WERI-Rb-1 (cell line): ENCODE measurements at regions not wholly inside any gene's neighbourhood (a gene's known extent, or its start where the extent isn't known, plus 50 kb on each side); places are given as distances from the start of the nearest gene placed in this dataset.
"Not testable (repeated sequence)": the region's sequence is repeated elsewhere in the genome, so short reads cannot be mapped to it uniquely, and the experiment has no call there.

Source experiments
- DNase-seq: peaks from one replicate; pipeline ENCODE4 v3.0.0-alpha.2; 2020
- H3K27ac ChIP-seq: fragments of 250-450 bp; sonication (Bioruptor Pico); 2 replicates; pipeline ENCODE4 v1.5.1; 2020; ENCODE audit warnings: mild to moderate bottlenecking, moderate library complexity
- H3K27me3 ChIP-seq: fragments of 250-450 bp; sonication (Bioruptor Pico); 2 replicates; pipeline ENCODE4 v1.5.1; 2021; ENCODE audit warnings: mild to moderate bottlenecking, low read depth, moderate library complexity; ENCODE audit not compliant: insufficient read depth, severe bottlenecking
- H3K36me3 ChIP-seq: fragments of 250-450 bp; sonication (Bioruptor Pico); 2 replicates; pipeline ENCODE4 v1.5.1; 2020; ENCODE audit warnings: mild to moderate bottlenecking, moderate library complexity
- H3K4me3 ChIP-seq: 2 replicates; pipeline ENCODE4 v1.5.1; 2011; ENCODE audit warnings: low read depth, mild to moderate bottlenecking, control low read depth, low read length
- H3K9me3 ChIP-seq: fragments of 250-450 bp; sonication (Bioruptor Pico); 2 replicates; pipeline ENCODE4 v1.5.1; 2021; ENCODE audit warnings: mild to moderate bottlenecking, moderate library complexity; ENCODE audit not compliant: severe bottlenecking
- TF ChIP-seq, protein P1 (sequence below): IDR thresholded peaks from 2 replicates; pipeline ENCODE4 v1.5.1; 2011; ENCODE audit warnings: low read depth, mild to moderate bottlenecking, control low read depth, inconsistent platforms, low read length

DNA sequence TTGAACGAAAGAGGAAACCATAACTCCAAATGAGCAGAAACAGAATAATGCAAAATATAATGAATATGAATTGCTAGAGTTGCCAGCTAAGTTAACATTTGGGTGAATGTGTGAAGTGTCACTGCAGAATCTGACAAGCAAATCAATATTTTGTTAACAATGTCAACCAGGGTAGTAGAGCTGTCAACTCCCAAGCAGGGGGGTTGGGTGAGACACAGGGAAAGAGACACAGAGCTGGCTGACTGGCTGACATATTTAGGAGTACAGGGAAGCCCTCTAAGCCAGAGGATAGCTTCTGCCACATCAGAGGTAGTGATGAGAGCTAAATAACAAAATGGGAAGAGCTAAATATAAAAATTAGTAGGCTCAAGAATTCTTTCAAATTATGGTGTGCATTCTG is 393.1 kb upstream of the KCND2 start:
- TF ChIP-seq, protein P1, sequence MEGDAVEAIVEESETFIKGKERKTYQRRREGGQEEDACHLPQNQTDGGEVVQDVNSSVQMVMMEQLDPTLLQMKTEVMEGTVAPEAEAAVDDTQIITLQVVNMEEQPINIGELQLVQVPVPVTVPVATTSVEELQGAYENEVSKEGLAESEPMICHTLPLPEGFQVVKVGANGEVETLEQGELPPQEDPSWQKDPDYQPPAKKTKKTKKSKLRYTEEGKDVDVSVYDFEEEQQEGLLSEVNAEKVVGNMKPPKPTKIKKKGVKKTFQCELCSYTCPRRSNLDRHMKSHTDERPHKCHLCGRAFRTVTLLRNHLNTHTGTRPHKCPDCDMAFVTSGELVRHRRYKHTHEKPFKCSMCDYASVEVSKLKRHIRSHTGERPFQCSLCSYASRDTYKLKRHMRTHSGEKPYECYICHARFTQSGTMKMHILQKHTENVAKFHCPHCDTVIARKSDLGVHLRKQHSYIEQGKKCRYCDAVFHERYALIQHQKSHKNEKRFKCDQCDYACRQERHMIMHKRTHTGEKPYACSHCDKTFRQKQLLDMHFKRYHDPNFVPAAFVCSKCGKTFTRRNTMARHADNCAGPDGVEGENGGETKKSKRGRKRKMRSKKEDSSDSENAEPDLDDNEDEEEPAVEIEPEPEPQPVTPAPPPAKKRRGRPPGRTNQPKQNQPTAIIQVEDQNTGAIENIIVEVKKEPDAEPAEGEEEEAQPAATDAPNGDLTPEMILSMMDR, result no peak
- no peak for DNase-seq
- Histone ChIP-seq H3K9me3 (no peaks in the 10 kb centered on the region), H3K27ac (no peak overlapping the region), H3K27me3 (no peaks in the 10 kb centered on the region), H3K36me3 (no peaks in the 10 kb centered on the region), H3K4me3 (no peak overlapping the region)

DNA sequence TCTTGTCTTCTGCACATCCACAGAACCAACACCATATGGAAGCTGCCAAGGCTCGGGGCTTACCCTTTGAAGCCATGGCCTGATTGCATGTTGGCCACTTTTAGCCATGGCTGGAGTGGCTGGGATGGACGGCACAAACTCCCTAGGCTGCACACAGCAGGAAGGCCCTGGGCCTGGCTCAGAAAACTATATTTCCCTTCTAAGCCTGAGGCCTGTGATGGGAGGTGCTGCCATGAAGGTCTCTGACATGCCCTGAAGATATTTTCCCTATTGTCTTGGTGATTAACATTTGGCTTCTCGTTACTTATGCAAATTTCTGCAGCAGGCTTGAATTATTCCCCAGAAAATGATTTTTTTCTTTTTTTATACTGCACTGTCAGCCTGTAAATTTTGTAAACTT is 387.0 kb upstream of the KCND2 start:
- TF ChIP-seq, protein P1, result no peak
- DNase-seq, result no peak
- H3K9me3 ChIP-seq, result no peaks in the 10 kb centered on the region
- H3K4me3 ChIP-seq, result no peak overlapping the region
- no peak overlapping the region for H3K27ac ChIP-seq
- no peaks in the 10 kb centered on the region for H3K36me3 ChIP-seq
- no peaks in the 10 kb centered on the region for H3K27me3 ChIP-seq

DNA sequence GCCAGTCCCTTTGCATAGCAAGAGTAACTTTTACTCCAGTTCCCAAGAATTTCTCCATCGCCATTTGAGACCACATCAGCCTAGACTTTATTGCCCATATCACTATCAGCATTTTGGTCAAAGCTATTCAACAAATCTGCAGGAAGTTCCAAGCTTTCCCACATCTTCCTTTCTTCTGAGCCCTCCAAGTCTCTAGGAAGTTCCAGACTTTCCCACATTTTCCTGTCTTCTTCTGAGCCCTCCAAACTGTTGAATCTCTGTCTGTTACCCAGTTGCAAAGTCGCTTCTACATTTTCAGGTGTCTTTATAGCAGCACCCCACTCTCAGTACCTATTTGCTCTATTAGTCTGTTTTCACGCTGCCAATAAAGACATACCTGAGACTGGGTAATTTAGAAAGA is 386.4 kb upstream of the KCND2 start:
- DNase-seq, H3K27ac ChIP-seq, H3K27me3 ChIP-seq, H3K4me3 ChIP-seq, H3K36me3 ChIP-seq, H3K9me3 ChIP-seq: not testable (repeated sequence)

DNA sequence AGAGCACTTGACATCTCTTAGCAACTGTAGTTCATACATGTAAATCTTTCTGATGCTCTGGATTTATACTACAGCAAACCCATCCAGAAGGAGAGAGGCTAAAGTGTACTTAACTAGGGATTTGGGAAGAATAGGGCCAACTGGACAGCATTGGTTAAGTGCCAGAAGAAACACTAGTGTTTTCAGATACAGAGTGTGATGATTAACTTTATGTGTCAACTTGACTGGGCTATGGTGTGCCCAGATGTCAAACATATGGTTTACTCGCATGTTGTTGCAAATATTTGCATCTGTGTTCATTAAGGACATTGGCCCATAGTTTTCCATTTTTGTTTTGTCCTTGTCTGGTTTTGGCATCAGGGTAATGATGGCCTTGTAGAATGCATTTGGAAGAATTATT is 384.7 kb upstream of the KCND2 start:
- H3K9me3 ChIP-seq, result no peaks in the 10 kb centered on the region
- no peak overlapping the region for H3K4me3 ChIP-seq
- H3K27me3 ChIP-seq, result no peaks in the 10 kb centered on the region
- no peaks in the 10 kb centered on the region for H3K36me3 ChIP-seq
- no peak overlapping the region for H3K27ac ChIP-seq
- TF ChIP-seq, protein P1, result no peak
- no peak for DNase-seq

DNA sequence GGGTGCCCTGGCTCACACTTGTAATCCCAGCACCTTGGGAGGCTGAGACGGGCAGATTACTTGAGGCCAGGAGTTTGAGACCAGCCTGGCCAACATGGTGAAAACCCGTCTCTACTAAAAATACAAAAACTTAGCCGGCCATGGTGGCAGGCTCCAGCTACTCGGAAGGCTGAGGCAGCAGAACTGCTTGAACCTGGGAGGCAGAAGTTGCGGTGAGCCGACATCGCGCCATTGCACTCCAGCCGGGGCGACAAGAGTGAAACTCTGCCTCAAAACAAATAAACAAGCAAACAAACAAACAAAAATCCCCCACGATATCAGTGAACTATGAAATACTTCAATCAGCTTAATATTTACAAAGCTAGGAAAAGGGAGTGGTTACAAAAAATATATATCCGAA is 382.3 kb upstream of the KCND2 start:
- Histone ChIP-seq H3K27me3 (no peaks in the 10 kb centered on the region), H3K9me3 (no peaks in the 10 kb centered on the region), H3K36me3 (no peaks in the 10 kb centered on the region), H3K27ac (no peak overlapping the region), H3K4me3 (no peak overlapping the region)
- DNase-seq, result no peak
- TF ChIP-seq, protein P1, result no peak

DNA sequence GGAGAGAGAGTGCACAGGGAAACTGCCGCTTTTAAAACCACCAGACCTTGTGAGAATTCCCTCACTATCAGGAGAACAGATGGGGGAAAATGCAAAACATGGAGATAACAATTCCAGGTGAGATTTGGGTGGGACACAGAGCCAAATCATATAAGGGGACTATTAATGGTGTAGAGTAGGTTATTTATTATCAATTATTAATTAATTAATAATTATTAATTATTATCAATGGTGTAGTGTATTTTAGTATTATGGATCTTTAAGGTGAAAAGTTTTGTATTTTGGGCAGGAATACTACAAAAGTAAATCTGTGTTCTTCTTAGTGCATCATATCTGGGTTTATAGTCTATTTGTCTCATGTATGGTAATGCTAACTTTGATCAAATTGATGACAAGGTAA is 377.7 kb upstream of the KCND2 start:
- TF ChIP-seq, protein P1, result no peak
- H3K27me3 ChIP-seq, result no peaks in the 10 kb centered on the region
- no peak for DNase-seq
- no peaks in the 10 kb centered on the region for H3K36me3 ChIP-seq
- no peak overlapping the region for H3K4me3 ChIP-seq
- H3K9me3 ChIP-seq, result no peaks in the 10 kb centered on the region
- no peak overlapping the region for H3K27ac ChIP-seq

DNA sequence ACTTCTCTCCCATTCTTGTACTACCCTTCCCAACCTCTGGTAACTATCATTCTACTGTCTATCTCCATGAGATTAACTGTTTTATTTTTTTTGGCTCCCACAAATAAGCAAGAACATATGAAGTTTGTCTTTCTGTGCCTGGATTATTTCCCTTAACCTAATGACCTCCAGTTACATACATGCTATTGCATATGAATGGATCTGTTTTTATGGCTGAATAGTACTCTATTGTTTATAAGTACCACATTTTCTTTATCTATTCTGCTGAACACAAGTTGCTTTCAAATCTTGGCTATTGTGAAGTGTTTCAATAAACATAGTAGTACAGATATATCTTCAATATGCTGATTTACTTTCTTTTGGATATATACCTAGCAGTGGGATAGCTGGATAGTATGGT is 376.6 kb upstream of the KCND2 start:
- H3K36me3 ChIP-seq, result no peaks in the 10 kb centered on the region
- H3K27me3 ChIP-seq, result no peaks in the 10 kb centered on the region

More for the DNA sequence above, 376.6 kb upstream of the KCND2 start:
- no peaks in the 10 kb centered on the region for H3K9me3 ChIP-seq
- H3K27ac ChIP-seq, result no peak overlapping the region
- TF ChIP-seq, protein P1, result no peak
- H3K4me3 ChIP-seq, result no peak overlapping the region
- no peak for DNase-seq
